ENCODE measurements at regions not wholly inside any gene's neighbourhood (a gene's known extent, or its start where the extent isn't known, plus 50 kb on each side); places are given as distances from the start of the nearest gene placed in this dataset.
A peak's percentile ranks its signal among the peaks of the same experiment; 100 is the strongest.

DNA sequence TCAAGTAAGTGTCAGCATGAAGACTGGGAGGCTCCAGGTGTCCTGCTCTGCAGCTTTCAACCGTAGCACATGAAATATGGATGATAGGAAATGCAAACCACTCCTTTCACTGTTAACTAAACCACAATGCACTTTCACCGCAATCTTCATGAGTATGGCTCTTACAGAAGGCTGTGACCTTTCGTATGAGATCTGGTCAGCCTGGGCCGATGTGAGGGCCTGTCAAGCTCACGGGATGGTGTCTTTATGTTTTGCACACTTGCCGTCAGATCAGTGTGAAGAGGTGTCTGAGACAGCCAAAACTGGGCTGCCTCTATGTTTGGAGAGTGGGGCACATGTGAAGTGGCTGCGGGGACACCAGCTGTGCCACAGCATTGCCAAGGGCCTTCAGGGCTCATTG lies 62.8 kb upstream of the AFF3 start:
- TF ChIP-seq POLR2AphosphoS5 (IDR thresholded peaks at IDR 0.05; ENCODE audit: low read depth) = no peak
- H3K4me3 ChIP-seq (replicated peaks; ENCODE audit: insufficient read depth, low read length) = no peak overlapping the region
- no peaks in the 10 kb centered on the region for H3K27me3 ChIP-seq (ENCODE audit: insufficient read depth, poor library complexity, severe bottlenecking)
- DNase-seq (ENCODE audit: low read depth in 1 of 2, low spot score in 1 of 2) = no peak
- H3K27ac ChIP-seq (replicated peaks) = no peak overlapping the region

DNA sequence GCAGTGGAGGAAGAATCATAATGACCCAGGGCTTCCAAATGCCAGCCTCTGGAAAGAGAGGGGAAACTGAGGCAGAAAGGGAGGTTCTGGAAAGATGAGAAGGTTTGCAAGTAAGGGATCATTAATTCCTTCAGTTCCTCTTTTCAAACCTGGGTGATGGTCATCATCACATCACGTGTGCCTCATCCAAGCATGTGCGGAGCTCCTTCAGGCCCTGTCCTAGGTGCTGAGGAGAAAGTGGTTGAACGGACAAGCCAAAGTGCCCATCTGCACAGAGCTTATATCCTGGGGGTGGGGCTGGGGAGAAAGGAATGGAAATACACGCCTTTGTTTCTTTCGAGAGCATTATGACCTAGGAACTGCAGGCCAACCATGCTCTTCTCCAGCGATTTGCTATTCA lies 60.2 kb upstream of the AFF3 start:
- H3K27me3 ChIP-seq (ENCODE audit: insufficient read depth, poor library complexity, severe bottlenecking) = no peaks in the 10 kb centered on the region
- TF ChIP-seq GABPA (IDR thresholded peaks at IDR 0.05; ENCODE audit: low read depth) = no peak
- TF ChIP-seq, protein P1, sequence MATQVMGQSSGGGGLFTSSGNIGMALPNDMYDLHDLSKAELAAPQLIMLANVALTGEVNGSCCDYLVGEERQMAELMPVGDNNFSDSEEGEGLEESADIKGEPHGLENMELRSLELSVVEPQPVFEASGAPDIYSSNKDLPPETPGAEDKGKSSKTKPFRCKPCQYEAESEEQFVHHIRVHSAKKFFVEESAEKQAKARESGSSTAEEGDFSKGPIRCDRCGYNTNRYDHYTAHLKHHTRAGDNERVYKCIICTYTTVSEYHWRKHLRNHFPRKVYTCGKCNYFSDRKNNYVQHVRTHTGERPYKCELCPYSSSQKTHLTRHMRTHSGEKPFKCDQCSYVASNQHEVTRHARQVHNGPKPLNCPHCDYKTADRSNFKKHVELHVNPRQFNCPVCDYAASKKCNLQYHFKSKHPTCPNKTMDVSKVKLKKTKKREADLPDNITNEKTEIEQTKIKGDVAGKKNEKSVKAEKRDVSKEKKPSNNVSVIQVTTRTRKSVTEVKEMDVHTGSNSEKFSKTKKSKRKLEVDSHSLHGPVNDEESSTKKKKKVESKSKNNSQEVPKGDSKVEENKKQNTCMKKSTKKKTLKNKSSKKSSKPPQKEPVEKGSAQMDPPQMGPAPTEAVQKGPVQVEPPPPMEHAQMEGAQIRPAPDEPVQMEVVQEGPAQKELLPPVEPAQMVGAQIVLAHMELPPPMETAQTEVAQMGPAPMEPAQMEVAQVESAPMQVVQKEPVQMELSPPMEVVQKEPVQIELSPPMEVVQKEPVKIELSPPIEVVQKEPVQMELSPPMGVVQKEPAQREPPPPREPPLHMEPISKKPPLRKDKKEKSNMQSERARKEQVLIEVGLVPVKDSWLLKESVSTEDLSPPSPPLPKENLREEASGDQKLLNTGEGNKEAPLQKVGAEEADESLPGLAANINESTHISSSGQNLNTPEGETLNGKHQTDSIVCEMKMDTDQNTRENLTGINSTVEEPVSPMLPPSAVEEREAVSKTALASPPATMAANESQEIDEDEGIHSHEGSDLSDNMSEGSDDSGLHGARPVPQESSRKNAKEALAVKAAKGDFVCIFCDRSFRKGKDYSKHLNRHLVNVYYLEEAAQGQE (IDR thresholded peaks at IDR 0.05; ENCODE audit: insufficient replicate concordance, low read depth) = peak; percentile 83
- TF ChIP-seq SPI1 (IDR thresholded peaks at IDR 0.05; ENCODE audit: borderline replicate concordance, low read depth) = no peak; the same call in 1 of the 2 replicates
- no peak for TF ChIP-seq POLR2AphosphoS5 (IDR thresholded peaks at IDR 0.05; ENCODE audit: low read depth)
- TF ChIP-seq, protein P2, sequence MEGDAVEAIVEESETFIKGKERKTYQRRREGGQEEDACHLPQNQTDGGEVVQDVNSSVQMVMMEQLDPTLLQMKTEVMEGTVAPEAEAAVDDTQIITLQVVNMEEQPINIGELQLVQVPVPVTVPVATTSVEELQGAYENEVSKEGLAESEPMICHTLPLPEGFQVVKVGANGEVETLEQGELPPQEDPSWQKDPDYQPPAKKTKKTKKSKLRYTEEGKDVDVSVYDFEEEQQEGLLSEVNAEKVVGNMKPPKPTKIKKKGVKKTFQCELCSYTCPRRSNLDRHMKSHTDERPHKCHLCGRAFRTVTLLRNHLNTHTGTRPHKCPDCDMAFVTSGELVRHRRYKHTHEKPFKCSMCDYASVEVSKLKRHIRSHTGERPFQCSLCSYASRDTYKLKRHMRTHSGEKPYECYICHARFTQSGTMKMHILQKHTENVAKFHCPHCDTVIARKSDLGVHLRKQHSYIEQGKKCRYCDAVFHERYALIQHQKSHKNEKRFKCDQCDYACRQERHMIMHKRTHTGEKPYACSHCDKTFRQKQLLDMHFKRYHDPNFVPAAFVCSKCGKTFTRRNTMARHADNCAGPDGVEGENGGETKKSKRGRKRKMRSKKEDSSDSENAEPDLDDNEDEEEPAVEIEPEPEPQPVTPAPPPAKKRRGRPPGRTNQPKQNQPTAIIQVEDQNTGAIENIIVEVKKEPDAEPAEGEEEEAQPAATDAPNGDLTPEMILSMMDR (IDR thresholded peaks at IDR 0.05; ENCODE audit: insufficient read depth, low read length) = no peak
- no peak overlapping the region for H3K27ac ChIP-seq (replicated peaks)
- H3K4me3 ChIP-seq (replicated peaks; ENCODE audit: insufficient read depth, low read length) = no peak overlapping the region
- DNase-seq (ENCODE audit: low read depth in 1 of 2, low spot score in 1 of 2) = no peak

DNA sequence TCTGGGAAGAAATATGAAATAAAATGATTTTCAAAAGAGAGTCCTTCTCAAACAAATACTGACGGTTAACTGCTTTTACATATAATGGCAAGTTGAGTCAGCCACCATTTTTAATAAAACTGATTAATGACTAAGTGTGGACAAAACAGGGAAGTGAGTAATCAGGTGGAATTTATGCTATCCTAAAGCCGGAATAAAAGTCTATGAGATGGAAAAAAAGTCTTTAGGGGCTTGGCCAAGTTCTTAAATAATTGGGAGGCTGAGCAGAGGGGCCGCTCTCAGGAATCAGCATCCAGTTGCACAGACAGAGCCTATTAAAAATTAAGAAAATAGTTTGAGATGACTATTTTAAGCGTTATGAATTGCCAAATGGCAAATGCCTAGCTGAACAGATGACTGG lies 58.6 kb upstream of the AFF3 start:
- Histone ChIP-seq H3K4me3 (replicated peaks; ENCODE audit: insufficient read depth, low read length) (no peak overlapping the region), H3K27ac (replicated peaks) (no peak overlapping the region), H3K27me3 (ENCODE audit: insufficient read depth, poor library complexity, severe bottlenecking) (no peaks in the 10 kb centered on the region)
- no peak for TF ChIP-seq SPI1 (IDR thresholded peaks at IDR 0.05; ENCODE audit: borderline replicate concordance, low read depth)
- TF ChIP-seq, protein P2 (IDR thresholded peaks at IDR 0.05; ENCODE audit: insufficient read depth, low read length) = no peak
- TF ChIP-seq GABPA (IDR thresholded peaks at IDR 0.05; ENCODE audit: low read depth) = no peak
- TF ChIP-seq POLR2AphosphoS5 (IDR thresholded peaks at IDR 0.05; ENCODE audit: low read depth) = no peak
- TF ChIP-seq, protein P1 (IDR thresholded peaks at IDR 0.05; ENCODE audit: insufficient replicate concordance, low read depth) = no peak
- no peak for DNase-seq (ENCODE audit: low read depth in 1 of 2, low spot score in 1 of 2)

DNA sequence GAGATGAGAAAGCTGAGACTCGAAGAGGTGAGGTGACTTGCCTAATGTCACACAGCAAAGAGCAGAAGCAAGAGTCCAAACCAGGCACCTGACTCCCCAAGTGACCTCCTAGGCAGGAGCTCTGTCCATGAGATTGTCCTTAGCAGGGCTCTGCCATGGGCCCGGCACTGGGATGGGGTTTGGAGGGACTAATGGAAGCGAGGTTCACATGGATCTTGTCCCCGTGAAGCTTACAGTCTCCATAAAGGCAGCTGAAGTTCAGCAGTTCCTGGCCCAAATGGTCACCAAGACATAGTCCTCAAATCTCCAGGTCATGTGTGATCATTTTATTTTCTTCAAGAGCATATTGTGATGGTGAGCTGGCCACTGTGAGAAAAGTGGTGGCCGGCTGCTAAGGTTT lies 57.0 kb upstream of the AFF3 start:
- DNase-seq (ENCODE audit: low read depth in 1 of 2, low spot score in 1 of 2) = no peak
- H3K27ac ChIP-seq (replicated peaks) = no peak overlapping the region
- H3K27me3 ChIP-seq (ENCODE audit: insufficient read depth, poor library complexity, severe bottlenecking) = no peaks in the 10 kb centered on the region
- H3K4me3 ChIP-seq (replicated peaks; ENCODE audit: insufficient read depth, low read length) = no peak overlapping the region
- TF ChIP-seq POLR2AphosphoS5 (IDR thresholded peaks at IDR 0.05; ENCODE audit: low read depth) (no peak), GABPA (IDR thresholded peaks at IDR 0.05; ENCODE audit: low read depth) (no peak), SPI1 (IDR thresholded peaks at IDR 0.05; ENCODE audit: borderline replicate concordance, low read depth) (no peak)
- TF ChIP-seq, protein P1 (IDR thresholded peaks at IDR 0.05; ENCODE audit: insufficient replicate concordance, low read depth) = no peak
- TF ChIP-seq, protein P2 (IDR thresholded peaks at IDR 0.05; ENCODE audit: insufficient read depth, low read length) = no peak
